ENCODE measurements at regions not wholly inside any gene's neighbourhood (a gene's known extent, or its start where the extent isn't known, plus 50 kb on each side); places are given as distances from the start of the nearest gene placed in this dataset.

DNA sequence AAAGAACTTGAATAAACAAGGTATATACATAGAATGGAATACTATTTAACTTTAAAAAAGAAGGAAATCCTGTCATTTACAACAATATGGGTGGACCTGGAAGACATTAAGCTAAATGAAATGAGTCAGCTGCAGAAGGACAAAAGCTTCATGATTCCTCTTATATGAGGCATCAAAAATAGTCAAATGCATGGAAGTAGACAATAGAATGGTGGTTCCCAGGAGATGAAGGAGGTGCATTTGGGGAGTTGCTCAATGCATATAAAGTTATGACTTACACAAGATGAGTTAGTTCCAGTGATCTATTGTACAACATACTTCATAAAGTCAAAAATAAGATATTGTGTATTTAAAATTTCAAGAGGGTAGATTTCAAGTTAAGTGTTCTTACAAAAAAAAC, 426.1 kb upstream of the UBE2E3 start (continued):
- TF ChIP-seq ZNF155 (tag by site-specific recombination; IDR thresholded peaks at IDR 0.05) (no peak), ZNF585B (tag by site-specific recombination; IDR thresholded peaks at IDR 0.05) (no peak)

DNA sequence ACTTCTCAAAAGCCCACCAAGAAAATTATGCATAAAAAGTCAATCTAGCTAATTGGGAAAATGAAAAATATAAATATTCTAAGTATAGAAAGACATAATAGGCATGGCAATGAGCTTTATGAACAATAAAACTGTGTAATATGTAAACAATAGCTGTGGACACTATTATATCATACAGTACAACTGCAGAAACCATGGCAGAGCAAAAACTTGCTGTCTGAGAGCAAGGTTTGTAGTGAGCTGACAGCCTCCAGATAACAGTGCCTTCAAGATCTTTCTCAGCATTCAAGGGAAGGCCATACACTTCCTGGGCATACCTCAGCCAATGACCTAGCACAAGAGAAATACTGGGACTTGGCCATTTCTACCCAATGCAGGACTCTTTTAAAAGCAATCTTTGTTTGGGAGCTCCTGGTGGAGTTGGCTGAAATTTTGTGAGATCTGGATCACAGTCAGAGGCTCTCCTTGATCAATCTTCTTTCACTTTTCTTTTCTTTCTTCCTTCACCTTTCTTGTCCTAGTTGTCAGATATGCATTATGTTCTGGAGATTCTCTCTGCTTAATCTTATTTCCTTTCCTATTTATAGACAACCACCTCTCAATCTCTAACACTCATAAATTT, 427.2 kb upstream of the UBE2E3 start:
- Histone ChIP-seq H3K9me3 (ENCODE audit: control insufficient read depth, insufficient read depth, low read depth, low read length) (no peaks in the 10 kb centered on the region), H3K4me3 (ENCODE audit: low read depth, low read length) (no peak overlapping the region), H3K36me3 (ENCODE audit: control insufficient read depth in 2 of 2, insufficient read depth in 1 of 2, low read length in 2 of 2) (no peaks in the 10 kb centered on the region), H3K27ac (ENCODE audit: extremely low read depth, low read depth, low read length) (no peak overlapping the region), H3K4me1 (ENCODE audit: control insufficient read depth, insufficient read depth, low read length) (no peaks in the 10 kb centered on the region)
- ChIA-PET POLR2A (no interaction called here), CTCF (interaction anchor here (0.7 kb wide), 1 partner anchor 11 kb away, joined by 3 read pairs; no protein-coding TSS in a partner anchor)
- TF ChIP-seq ZFP3 (tag by site-specific recombination; IDR thresholded peaks at IDR 0.05; ENCODE audit: low read depth) (no peak), ZNF211 (tag by site-specific recombination; IDR thresholded peaks at IDR 0.05; ENCODE audit: low read depth) (no peak), ZNF266 (tag by site-specific recombination; IDR thresholded peaks at IDR 0.05; ENCODE audit: low read depth) (no peak)

DNA sequence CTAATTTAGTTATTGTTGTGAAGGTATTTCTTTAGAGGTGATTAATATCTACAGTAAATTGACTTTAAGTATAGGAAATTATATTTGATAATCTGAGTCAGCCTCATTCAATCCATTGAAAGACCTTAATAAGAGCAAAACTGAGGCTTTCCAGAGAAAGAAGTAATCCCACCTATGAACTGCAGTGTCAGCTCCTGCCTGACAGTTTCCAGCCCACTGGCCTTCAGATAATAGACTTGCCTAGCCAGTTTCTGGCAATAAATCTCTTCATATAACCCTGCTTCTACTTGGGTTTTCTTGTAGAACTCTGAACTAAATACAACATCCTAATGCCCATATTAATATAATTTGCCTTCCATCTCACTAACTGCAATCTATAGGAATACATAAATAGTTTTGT, 437.9 kb upstream of the UBE2E3 start:
- Histone ChIP-seq H3K4me1 (ENCODE audit: control insufficient read depth, insufficient read depth, low read length) (no peaks in the 10 kb centered on the region), H3K36me3 (ENCODE audit: control insufficient read depth in 2 of 2, insufficient read depth in 1 of 2, low read length in 2 of 2) (no peaks in the 10 kb centered on the region), H3K9me3 (ENCODE audit: control insufficient read depth, insufficient read depth, low read depth, low read length) (no peaks in the 10 kb centered on the region), H3K27ac (ENCODE audit: extremely low read depth, low read depth, low read length) (no peak overlapping the region), H3K4me3 (ENCODE audit: low read depth, low read length) (no peak overlapping the region)
- POLR2A ChIA-PET = no interaction called here
- CTCF ChIA-PET = no interaction called here
- TF ChIP-seq ZXDB (tag by site-specific recombination; IDR thresholded peaks at IDR 0.05) (no peak), ZFP69B (tag by site-specific recombination; IDR thresholded peaks at IDR 0.05) (no peak), ZNF654 (tag by site-specific recombination; IDR thresholded peaks at IDR 0.05; ENCODE audit: low read depth) (no peak), ZNF785 (tag by site-specific recombination; IDR thresholded peaks at IDR 0.05) (no peak), ZNF175 (tag by site-specific recombination; IDR thresholded peaks at IDR 0.05) (no peak), ZNF473 (tag by site-specific recombination; IDR thresholded peaks at IDR 0.05) (no peak), ZNF155 (tag by site-specific recombination; IDR thresholded peaks at IDR 0.05) (no peak), KLF16 (tag by site-specific recombination; IDR thresholded peaks at IDR 0.05) (no peak), YY1 (tag by site-specific recombination; IDR thresholded peaks at IDR 0.05) (no peak), ZNF354C (tag by site-specific recombination; IDR thresholded peaks at IDR 0.05; ENCODE audit: borderline replicate concordance, low read depth) (no peak), ZNF701 (tag by site-specific recombination; IDR thresholded peaks at IDR 0.05) (no peak), HOXD13 (CRISPR knock-in tag; IDR thresholded peaks at IDR 0.05; ENCODE audit: borderline replicate concordance) (no peak), ZNF214 (tag by site-specific recombination; IDR thresholded peaks at IDR 0.05; ENCODE audit: borderline replicate concordance) (no peak)
- TF ChIP-seq, protein P1, sequence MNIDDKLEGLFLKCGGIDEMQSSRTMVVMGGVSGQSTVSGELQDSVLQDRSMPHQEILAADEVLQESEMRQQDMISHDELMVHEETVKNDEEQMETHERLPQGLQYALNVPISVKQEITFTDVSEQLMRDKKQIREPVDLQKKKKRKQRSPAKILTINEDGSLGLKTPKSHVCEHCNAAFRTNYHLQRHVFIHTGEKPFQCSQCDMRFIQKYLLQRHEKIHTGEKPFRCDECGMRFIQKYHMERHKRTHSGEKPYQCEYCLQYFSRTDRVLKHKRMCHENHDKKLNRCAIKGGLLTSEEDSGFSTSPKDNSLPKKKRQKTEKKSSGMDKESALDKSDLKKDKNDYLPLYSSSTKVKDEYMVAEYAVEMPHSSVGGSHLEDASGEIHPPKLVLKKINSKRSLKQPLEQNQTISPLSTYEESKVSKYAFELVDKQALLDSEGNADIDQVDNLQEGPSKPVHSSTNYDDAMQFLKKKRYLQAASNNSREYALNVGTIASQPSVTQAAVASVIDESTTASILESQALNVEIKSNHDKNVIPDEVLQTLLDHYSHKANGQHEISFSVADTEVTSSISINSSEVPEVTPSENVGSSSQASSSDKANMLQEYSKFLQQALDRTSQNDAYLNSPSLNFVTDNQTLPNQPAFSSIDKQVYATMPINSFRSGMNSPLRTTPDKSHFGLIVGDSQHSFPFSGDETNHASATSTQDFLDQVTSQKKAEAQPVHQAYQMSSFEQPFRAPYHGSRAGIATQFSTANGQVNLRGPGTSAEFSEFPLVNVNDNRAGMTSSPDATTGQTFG (tag by site-specific recombination; IDR thresholded peaks at IDR 0.05; ENCODE audit: borderline replicate concordance) = no peak
- TF ChIP-seq, protein P2, sequence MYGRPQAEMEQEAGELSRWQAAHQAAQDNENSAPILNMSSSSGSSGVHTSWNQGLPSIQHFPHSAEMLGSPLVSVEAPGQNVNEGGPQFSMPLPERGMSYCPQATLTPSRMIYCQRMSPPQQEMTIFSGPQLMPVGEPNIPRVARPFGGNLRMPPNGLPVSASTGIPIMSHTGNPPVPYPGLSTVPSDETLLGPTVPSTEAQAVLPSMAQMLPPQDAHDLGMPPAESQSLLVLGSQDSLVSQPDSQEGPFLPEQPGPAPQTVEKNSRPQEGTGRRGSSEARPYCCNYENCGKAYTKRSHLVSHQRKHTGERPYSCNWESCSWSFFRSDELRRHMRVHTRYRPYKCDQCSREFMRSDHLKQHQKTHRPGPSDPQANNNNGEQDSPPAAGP (tag by site-specific recombination; IDR thresholded peaks at IDR 0.05) = no peak
- TF ChIP-seq, protein P3, sequence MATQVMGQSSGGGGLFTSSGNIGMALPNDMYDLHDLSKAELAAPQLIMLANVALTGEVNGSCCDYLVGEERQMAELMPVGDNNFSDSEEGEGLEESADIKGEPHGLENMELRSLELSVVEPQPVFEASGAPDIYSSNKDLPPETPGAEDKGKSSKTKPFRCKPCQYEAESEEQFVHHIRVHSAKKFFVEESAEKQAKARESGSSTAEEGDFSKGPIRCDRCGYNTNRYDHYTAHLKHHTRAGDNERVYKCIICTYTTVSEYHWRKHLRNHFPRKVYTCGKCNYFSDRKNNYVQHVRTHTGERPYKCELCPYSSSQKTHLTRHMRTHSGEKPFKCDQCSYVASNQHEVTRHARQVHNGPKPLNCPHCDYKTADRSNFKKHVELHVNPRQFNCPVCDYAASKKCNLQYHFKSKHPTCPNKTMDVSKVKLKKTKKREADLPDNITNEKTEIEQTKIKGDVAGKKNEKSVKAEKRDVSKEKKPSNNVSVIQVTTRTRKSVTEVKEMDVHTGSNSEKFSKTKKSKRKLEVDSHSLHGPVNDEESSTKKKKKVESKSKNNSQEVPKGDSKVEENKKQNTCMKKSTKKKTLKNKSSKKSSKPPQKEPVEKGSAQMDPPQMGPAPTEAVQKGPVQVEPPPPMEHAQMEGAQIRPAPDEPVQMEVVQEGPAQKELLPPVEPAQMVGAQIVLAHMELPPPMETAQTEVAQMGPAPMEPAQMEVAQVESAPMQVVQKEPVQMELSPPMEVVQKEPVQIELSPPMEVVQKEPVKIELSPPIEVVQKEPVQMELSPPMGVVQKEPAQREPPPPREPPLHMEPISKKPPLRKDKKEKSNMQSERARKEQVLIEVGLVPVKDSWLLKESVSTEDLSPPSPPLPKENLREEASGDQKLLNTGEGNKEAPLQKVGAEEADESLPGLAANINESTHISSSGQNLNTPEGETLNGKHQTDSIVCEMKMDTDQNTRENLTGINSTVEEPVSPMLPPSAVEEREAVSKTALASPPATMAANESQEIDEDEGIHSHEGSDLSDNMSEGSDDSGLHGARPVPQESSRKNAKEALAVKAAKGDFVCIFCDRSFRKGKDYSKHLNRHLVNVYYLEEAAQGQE (tag by site-specific recombination; IDR thresholded peaks at IDR 0.05) = no peak
- TF ChIP-seq, protein P4, sequence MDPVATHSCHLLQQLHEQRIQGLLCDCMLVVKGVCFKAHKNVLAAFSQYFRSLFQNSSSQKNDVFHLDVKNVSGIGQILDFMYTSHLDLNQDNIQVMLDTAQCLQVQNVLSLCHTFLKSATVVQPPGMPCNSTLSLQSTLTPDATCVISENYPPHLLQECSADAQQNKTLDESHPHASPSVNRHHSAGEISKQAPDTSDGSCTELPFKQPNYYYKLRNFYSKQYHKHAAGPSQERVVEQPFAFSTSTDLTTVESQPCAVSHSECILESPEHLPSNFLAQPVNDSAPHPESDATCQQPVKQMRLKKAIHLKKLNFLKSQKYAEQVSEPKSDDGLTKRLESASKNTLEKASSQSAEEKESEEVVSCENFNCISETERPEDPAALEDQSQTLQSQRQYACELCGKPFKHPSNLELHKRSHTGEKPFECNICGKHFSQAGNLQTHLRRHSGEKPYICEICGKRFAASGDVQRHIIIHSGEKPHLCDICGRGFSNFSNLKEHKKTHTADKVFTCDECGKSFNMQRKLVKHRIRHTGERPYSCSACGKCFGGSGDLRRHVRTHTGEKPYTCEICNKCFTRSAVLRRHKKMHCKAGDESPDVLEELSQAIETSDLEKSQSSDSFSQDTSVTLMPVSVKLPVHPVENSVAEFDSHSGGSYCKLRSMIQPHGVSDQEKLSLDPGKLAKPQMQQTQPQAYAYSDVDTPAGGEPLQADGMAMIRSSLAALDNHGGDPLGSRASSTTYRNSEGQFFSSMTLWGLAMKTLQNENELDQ (tag by site-specific recombination; IDR thresholded peaks at IDR 0.05; ENCODE audit: low read depth) = no peak
- TF ChIP-seq, protein P5, sequence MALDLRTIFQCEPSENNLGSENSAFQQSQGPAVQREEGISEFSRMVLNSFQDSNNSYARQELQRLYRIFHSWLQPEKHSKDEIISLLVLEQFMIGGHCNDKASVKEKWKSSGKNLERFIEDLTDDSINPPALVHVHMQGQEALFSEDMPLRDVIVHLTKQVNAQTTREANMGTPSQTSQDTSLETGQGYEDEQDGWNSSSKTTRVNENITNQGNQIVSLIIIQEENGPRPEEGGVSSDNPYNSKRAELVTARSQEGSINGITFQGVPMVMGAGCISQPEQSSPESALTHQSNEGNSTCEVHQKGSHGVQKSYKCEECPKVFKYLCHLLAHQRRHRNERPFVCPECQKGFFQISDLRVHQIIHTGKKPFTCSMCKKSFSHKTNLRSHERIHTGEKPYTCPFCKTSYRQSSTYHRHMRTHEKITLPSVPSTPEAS (tag by site-specific recombination; IDR thresholded peaks at IDR 0.05) = no peak
